Activated T-cell treated with anti-CD3 and anti-CD28 coated beads, Interleukin-2, amount 50 U/mL, for 72 hours (primary cell): ENCODE measurements at regions not wholly inside any gene's neighbourhood (a gene's known extent, or its start where the extent isn't known, plus 50 kb on each side); places are given as distances from the start of the nearest gene placed in this dataset.

Source experiments
- ATAC-seq, 2 donors: fragments of 150-1000 bp; cut with Tn5 transposase; replicated peaks in 1 of 2; 2 replicates each; pipeline ENCODE4 v1.10.0; 2021; ENCODE audit warnings: moderate library complexity in 2 of 2, mild to moderate bottlenecking in 1 of 2
- DNase-seq, 2 donors: peaks; one replicate each; pipeline ENCODE4 v3.0.0; 2021 to 2022; ENCODE audit warnings: mixed read lengths in 1 of 2
- H3K27ac Mint-ChIP-seq: one replicate; pipeline ENCODE4 v1.8.0; 2022; ENCODE audit warnings: mild to moderate bottlenecking, moderate library complexity, mixed read lengths
- H3K27me3 Mint-ChIP-seq: one replicate; pipeline ENCODE4 v1.8.0; 2022; ENCODE audit warnings: low read depth, mixed read lengths
- H3K36me3 Mint-ChIP-seq, 2 donors: one replicate each; pipeline ENCODE4 v1.8.0; 2022; ENCODE audit warnings: mixed read lengths in 2 of 2, mild to moderate bottlenecking in 1 of 2; ENCODE audit not compliant: insufficient read depth in 2 of 2
- H3K4me1 Mint-ChIP-seq: one replicate; pipeline ENCODE4 v1.8.0; 2022; ENCODE audit warnings: low read depth, mixed read lengths
- H3K4me3 Mint-ChIP-seq, 2 donors: one replicate each; pipeline ENCODE4 v1.8.0; 2022; ENCODE audit warnings: mild to moderate bottlenecking in 2 of 2, mixed read lengths in 2 of 2, moderate library complexity in 2 of 2
- H3K9me3 Mint-ChIP-seq, 2 donors: one replicate each; pipeline ENCODE4 v1.8.0; 2022; ENCODE audit warnings: mixed read lengths in 2 of 2

DNA sequence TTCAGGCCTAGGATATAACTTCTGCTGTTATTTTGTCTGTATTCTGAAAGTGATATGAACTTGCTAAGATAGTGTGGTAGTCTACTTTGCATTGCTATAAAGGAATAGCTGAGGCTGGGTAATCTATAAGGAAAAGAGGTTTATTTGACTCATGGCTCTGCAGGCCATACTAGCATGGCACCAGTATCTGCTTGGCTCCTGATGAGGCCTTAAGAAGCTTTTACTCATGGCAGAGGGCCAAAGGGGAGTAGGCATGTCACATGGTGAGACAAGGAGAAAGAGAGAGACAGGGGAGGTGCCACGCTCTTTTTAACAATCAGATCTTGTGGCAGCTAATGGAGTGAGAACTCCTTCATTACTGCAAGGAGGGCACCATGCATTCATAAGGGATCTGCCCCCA lies 247.3 kb downstream of the GPAT3 start:
- H3K9me3 Mint-ChIP-seq: no peaks in the 10 kb centered on the region
- DNase-seq (no peak), ATAC-seq (no peak)
- no peaks in the 10 kb centered on the region for H3K36me3 Mint-ChIP-seq
- H3K4me3 Mint-ChIP-seq: no peak overlapping the region
- no peaks in the 10 kb centered on the region for H3K4me1 Mint-ChIP-seq
- H3K27ac Mint-ChIP-seq: no peak overlapping the region
- peaks cover 6% of the 10 kb centered on the region for H3K27me3 Mint-ChIP-seq

DNA sequence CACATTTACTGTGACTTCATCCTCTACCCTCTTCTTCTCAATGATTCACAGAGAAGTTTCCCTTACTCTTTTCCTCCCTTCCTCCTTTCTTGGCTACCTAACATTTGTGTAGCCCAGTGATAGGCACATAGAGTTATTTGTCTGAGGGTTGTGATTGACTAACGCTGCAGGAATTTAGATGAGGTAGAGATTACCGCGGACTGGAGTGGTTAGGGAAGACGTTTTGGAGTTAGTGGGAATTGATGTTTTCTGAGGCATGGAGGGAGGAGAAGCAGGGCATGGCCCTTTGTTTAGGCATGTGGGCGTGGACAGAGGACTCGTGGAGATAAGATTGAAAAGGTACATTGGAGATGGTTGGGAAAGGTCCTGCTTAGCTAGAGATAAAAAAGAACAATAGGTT lies 246.7 kb downstream of the GPAT3 start:
- H3K27ac Mint-ChIP-seq: no peak overlapping the region
- no peaks in the 10 kb centered on the region for H3K4me1 Mint-ChIP-seq
- ATAC-seq (no peak), DNase-seq (no peak)
- no peak overlapping the region for H3K4me3 Mint-ChIP-seq
- H3K27me3 Mint-ChIP-seq: peaks cover 4% of the 10 kb centered on the region
- H3K9me3 Mint-ChIP-seq: no peaks in the 10 kb centered on the region
- H3K36me3 Mint-ChIP-seq: no peaks in the 10 kb centered on the region

DNA sequence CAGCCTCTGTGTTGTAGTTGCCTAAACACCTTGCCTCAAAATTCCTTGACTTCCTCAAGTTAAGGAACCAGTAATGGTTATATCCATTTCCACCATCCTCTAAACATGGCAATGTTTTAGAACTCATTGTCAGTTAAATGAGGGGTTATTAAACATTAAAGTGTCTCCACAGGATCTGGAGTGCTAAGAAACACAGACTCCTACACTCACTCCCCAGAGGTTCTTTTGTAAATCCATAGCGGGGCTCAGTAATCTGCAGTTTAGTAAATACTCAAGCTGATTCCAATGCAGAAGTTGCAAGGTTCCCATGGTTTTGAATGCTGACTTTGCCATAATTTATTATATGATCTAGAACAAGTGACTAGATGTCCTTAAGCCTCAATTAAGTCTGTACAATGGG lies 245.5 kb downstream of the GPAT3 start:
- no peaks in the 10 kb centered on the region for H3K27me3 Mint-ChIP-seq
- H3K4me3 Mint-ChIP-seq: no peak overlapping the region
- no peak overlapping the region for H3K27ac Mint-ChIP-seq
- H3K9me3 Mint-ChIP-seq: no peaks in the 10 kb centered on the region
- DNase-seq (no peak), ATAC-seq (no peak)
- no peaks in the 10 kb centered on the region for H3K36me3 Mint-ChIP-seq
- H3K4me1 Mint-ChIP-seq: no peaks in the 10 kb centered on the region

DNA sequence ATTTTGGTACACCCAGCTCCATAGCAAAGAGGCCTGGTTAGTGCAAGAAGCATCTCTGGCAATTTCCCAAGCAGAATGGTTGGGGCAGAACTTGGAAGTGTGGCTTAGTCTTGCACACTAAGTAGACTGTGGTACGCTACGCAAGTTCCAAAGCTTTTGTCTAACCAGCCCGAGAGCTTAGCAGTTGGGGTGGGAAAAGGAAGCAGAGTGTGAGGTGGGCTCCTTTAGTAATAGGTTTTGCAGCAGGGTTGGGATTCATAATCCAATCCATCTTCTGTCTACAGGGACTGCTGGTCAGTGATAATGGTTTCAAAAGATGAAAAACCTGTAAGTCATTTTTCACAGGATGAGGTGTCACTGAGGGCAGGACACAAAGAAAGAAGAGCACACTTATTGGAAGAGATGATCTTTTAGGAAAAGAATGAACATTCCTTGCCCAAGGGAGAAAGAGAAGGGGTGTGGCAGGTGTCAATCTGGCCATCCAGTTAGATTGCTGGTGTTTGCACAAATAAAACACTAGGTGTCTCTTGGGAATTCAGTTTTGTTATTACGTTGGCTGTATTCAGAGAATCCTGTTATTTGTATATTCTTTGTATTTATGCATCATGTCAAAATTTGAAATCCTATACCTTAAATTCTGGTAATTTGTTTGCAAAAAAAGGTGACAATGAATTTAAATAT lies 244.3 kb downstream of the GPAT3 start:
- no peak for ATAC-seq
- no peaks in the 10 kb centered on the region for H3K27me3 Mint-ChIP-seq

DNA sequence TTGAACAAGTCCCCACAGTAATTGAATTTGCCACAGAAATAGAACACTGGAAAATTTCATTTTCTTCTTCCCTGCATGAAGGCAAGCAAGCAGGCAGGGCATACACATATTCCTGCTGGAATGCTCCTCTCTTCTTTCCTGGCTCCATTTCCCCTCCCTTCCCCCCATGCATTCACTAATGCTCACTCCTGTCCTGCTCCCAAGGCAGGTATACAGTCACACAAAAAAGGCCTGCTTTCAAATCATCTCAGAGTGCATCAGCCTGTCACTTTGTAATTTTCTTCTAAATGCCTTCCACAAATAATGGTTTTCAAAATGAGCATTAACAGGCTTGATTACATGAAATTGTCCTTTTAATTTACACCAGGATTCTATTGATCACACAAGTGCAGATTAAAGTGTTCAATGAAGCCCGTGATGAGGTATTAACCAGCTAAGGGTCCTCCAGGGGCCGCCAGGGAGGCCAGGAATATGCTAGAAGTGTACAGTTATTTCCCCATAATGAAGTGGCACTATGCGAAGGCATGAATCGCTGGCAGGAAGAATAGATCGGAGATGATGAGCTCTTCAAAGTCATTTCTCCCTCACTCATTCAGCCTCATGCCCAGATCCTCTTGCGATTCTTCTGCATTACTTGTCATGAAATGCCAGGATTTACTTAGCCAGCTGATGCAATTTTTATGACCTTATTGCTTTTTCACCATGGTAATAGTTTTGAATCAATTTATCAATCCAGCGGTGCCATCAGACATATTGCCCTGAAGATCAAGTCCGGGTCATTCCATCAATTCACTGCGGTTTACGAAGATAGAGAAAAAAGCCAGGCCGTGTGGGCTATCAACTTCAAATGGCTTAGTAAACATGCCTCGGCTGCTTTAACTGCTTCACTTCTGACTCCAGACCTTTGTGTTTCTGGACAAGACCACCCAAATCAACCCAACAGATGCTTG lies 243.5 kb downstream of the GPAT3 start:
- H3K36me3 Mint-ChIP-seq: no peaks in the 10 kb centered on the region
- no peak overlapping the region for H3K27ac Mint-ChIP-seq
- no peak overlapping the region for H3K4me3 Mint-ChIP-seq
- DNase-seq: no peak
- ATAC-seq: no peak
- no peaks in the 10 kb centered on the region for H3K27me3 Mint-ChIP-seq
- H3K9me3 Mint-ChIP-seq: no peaks in the 10 kb centered on the region
- no peaks in the 10 kb centered on the region for H3K4me1 Mint-ChIP-seq

More for the DNA sequence above, 244.3 kb downstream of the GPAT3 start:
- Mint-ChIP-seq H3K9me3 (no peaks in the 10 kb centered on the region), H3K4me1 (no peaks in the 10 kb centered on the region), H3K36me3 (no peaks in the 10 kb centered on the region), H3K4me3 (no peak overlapping the region), H3K27ac (no peak overlapping the region)
- no peak for DNase-seq

DNA sequence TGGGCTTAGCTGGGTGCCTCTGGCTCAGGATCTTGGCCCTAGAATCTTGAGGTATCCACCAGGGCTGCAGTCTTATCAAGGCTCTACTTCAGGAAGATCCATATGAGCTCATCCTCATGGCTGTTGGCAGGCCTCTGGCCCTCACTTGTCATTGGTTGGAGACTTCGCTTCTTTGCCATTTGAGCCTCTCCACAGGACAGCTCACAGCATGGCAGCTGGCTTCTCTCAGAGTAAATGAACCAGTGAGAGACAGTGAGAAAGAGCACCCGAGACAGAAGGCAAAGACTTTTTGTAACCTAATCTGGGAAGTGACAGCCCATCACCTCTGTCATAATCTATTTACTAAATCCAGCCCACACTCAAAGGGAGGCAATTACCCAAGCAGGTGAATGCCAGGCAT lies 236.8 kb downstream of the GPAT3 start:
- H3K27ac Mint-ChIP-seq: no peak overlapping the region
- H3K9me3 Mint-ChIP-seq: no peaks in the 10 kb centered on the region
- ATAC-seq: no peak
- H3K36me3 Mint-ChIP-seq: no peaks in the 10 kb centered on the region
- H3K4me3 Mint-ChIP-seq: no peak overlapping the region
- H3K4me1 Mint-ChIP-seq: no peaks in the 10 kb centered on the region
- peaks cover 6% of the 10 kb centered on the region for H3K27me3 Mint-ChIP-seq
- no peak for DNase-seq

DNA sequence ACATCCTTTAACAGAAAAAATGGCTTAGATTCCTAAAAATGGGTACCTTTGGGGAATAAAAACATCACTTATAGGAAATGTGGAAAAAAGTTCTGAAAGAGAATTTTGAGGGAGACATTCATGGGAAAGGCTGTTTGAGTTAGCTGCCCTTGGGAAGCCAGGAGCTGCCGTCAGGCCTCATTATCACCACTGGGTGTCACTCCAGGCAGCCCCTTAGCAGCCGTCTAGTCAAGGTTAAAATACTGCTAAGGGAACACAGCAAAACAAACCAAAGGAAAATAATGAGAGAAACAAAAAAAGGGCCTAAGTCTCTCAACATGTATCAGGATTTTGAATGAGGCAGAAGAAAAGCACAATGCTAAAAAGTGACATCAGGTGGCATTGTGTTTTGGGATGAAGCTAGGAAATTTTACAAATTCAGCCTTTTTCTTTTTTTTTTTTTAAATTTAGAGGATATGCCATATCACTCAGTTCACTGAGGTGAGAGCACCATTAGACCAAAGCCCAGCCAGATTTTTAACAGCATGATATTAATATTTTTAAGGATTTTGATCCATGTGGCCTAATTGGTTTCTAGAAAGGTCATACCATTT lies 235.3 kb downstream of the GPAT3 start:
- DNase-seq: peak in 1 of 2 donors; percentile 5
- Mint-ChIP-seq H3K4me1 (no peaks in the 10 kb centered on the region), H3K27ac (no peak overlapping the region), H3K36me3 (no peaks in the 10 kb centered on the region), H3K9me3 (no peaks in the 10 kb centered on the region), H3K27me3 (peaks cover 6% of the 10 kb centered on the region), H3K4me3 (no peak overlapping the region)
- no peak for ATAC-seq

DNA sequence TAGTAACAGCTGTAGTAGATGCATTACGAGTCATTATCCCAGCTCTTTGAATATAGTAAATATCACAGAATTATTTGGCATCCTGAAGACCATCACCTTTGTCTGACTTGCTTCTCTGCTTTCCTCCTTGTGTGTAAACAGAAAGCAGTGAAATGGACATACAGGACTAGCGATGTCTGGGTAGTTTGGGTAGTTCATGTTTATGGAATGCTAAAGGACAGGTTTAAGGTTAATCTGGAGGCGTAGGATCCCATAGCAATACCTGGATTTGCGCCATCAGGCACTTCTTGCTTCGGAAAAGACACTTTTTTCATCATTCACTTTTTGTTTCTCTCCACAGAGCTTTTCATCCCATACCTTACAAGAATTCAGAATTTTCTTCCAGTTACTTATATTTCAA lies 232.2 kb downstream of the GPAT3 start:
- Mint-ChIP-seq H3K4me3 (no peak overlapping the region), H3K9me3 (no peaks in the 10 kb centered on the region), H3K27ac (no peak overlapping the region), H3K4me1 (no peaks in the 10 kb centered on the region), H3K27me3 (peaks cover 6% of the 10 kb centered on the region), H3K36me3 (no peaks in the 10 kb centered on the region)
- ATAC-seq: no peak
- DNase-seq: no peak

DNA sequence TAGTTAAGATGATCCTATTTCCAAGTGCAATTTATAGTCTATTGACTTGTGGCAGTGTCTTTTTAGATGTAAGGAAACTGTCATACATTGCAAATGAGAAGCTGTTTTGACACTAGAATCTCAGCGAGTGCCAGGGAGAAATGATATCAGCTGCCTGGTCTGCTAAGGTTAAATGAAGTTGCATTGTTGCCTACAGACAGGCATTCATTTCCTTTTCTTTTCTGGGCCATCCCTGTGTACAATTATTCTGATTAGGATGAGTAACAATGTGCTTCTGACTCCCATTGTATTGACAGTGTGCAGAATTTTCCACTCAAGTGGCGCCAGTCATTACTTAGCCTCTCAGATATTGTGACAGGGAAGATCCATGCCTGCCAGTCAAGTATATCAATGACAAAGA lies 231.2 kb downstream of the GPAT3 start:
- H3K4me3 Mint-ChIP-seq: no peak overlapping the region
- H3K27ac Mint-ChIP-seq: no peak overlapping the region
- H3K27me3 Mint-ChIP-seq: peaks cover 6% of the 10 kb centered on the region
- DNase-seq: no peak
- H3K9me3 Mint-ChIP-seq: no peaks in the 10 kb centered on the region
- H3K36me3 Mint-ChIP-seq: no peaks in the 10 kb centered on the region
- no peak for ATAC-seq
- no peaks in the 10 kb centered on the region for H3K4me1 Mint-ChIP-seq

DNA sequence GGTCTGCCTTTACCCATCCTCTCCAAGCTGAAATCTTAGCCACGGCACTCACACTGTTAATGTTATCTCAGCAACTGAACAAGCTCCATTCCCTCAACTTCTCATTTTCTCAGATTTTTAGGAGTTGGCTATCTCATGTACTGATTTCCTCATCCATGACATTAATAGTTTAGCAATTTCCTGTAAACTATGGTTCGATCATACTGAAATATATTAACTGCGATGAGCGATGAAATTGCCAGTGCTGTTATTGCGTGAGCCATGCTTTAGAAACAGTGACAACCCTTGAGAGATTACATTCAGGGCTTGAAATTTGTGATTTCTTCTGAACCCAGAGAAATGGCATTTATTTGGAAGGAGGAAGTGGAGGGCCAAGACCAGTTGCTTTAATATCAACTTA lies 223.7 kb downstream of the GPAT3 start:
- H3K27me3 Mint-ChIP-seq: no peaks in the 10 kb centered on the region
- no peaks in the 10 kb centered on the region for H3K9me3 Mint-ChIP-seq
- H3K27ac Mint-ChIP-seq: no peak overlapping the region
- no peaks in the 10 kb centered on the region for H3K36me3 Mint-ChIP-seq
- no peaks in the 10 kb centered on the region for H3K4me1 Mint-ChIP-seq
- DNase-seq (no peak), ATAC-seq (no peak)
- H3K4me3 Mint-ChIP-seq: no peak overlapping the region

DNA sequence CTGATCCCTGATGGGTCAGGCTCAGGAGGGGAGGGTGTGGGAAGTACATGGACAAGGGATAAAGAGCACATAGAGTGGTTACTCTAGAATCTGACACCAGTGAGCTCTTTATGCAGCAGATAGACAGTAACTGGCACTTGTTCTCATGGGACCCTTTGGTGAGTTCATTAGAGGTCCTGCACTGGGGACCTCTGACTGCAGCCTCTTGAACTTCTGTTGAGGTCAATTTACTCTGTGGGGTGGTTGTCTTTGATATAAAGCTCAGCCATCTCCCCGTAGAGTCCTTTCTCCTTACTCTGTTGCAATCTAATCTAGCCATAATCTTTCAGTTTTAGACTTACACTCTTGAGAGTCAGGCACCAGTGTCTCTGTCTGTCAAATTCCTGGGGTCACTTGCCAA lies 222.4 kb downstream of the GPAT3 start:
- no peak overlapping the region for H3K4me3 Mint-ChIP-seq
- no peaks in the 10 kb centered on the region for H3K9me3 Mint-ChIP-seq
- DNase-seq (no peak), ATAC-seq (no peak)
- no peaks in the 10 kb centered on the region for H3K36me3 Mint-ChIP-seq
- H3K27ac Mint-ChIP-seq: no peak overlapping the region
- no peaks in the 10 kb centered on the region for H3K4me1 Mint-ChIP-seq
- H3K27me3 Mint-ChIP-seq: no peaks in the 10 kb centered on the region

DNA sequence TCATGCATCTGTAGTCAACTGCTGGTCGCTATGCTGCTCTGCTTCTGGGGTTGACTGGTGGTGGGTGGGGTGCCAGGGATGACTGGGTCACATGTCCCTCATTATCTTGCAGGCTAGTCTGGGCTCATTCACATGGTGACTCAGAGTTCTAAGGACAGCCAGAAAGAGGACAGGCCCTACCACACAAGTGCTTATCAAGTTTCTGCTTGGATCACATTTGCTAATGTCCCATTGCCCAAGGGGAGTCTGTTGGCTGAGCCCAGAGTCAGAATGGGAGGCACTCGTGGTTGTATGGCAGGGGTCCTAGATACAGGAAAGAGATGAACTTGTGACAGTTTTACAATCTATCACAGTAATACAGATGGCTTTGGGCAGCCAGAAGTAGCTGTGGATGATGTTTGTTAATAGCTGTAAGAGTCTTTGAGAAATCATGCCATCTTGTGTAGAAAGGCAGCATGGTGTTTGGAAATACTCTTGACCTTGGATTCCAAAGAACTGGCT lies 221.3 kb downstream of the GPAT3 start:
- Mint-ChIP-seq H3K4me3 (no peak overlapping the region), H3K36me3 (no peaks in the 10 kb centered on the region), H3K27ac (no peak overlapping the region), H3K27me3 (no peaks in the 10 kb centered on the region), H3K4me1 (no peaks in the 10 kb centered on the region), H3K9me3 (no peaks in the 10 kb centered on the region)
- ATAC-seq (no peak), DNase-seq (no peak)

DNA sequence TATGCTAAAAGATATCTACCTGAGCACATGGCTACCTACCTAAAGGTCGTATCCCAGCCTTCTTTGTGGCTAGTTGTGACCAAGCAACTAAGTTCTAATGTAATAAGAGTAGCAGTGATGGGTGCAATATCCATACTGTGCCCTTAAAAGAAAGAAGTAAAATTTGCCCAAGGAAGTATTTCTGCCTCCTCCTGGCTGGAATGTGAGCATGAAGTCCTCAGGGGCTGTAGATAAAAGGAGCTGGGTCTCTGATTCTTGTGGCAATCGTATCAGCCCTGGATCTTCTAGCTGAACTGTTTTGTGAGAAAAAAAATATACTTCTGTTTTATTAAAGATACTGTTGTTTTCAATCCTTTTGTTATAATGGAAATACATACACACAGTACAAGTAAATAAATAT lies 217.4 kb downstream of the GPAT3 start:
- H3K9me3 Mint-ChIP-seq: no peaks in the 10 kb centered on the region

More for the DNA sequence above, 217.4 kb downstream of the GPAT3 start:
- DNase-seq (no peak), ATAC-seq (no peak)
- Mint-ChIP-seq H3K4me1 (no peaks in the 10 kb centered on the region), H3K4me3 (no peak overlapping the region), H3K36me3 (no peaks in the 10 kb centered on the region), H3K27me3 (no peaks in the 10 kb centered on the region), H3K27ac (no peak overlapping the region)
